ENCODE measurements at regions not wholly inside any gene's neighbourhood (a gene's known extent, or its start where the extent isn't known, plus 50 kb on each side); places are given as distances from the start of the nearest gene placed in this dataset.
A peak's percentile ranks its signal among the peaks of the same experiment; 100 is the strongest.

DNA sequence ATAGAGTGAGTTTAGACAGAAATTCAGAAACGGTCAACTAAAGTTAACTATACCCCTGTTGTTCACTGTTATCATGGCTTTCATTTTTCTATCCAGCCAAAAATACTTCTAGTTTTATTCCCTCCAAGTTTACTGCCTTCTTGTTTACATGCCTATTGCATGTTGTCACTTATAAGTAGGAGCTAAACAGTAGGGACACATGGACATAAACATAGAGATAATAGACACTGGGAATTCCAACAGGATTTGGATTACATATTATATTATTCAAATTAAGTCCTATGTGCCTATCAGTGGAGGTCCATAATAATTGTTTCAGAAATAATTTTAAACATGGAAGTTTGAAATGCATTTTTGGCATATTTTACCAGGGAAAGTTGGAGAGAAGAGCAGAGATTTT, 269.1 kb upstream of the ZNF717 start:
- H3K9me3 ChIP-seq (ENCODE audit: control insufficient read depth, insufficient read depth, low read length) = no peaks in the 10 kb centered on the region
- ChIA-PET POLR2A (no interaction called here), CTCF (interaction anchor here (3.6 kb wide), 1 partner anchor 9 kb away, joined by 25 read pairs; no protein-coding TSS in a partner anchor)
- no peak for DNase-seq (ENCODE audit: low read depth, low spot score)
- no peaks in the 10 kb centered on the region for H3K27me3 ChIP-seq (ENCODE audit: control insufficient read depth, insufficient read depth, low read length)
- H3K27ac ChIP-seq (ENCODE audit: low read depth, low read length) = no peak overlapping the region
- H3K4me3 ChIP-seq (ENCODE audit: low read depth, low read length) = no peak overlapping the region
- TF ChIP-seq, protein P1, sequence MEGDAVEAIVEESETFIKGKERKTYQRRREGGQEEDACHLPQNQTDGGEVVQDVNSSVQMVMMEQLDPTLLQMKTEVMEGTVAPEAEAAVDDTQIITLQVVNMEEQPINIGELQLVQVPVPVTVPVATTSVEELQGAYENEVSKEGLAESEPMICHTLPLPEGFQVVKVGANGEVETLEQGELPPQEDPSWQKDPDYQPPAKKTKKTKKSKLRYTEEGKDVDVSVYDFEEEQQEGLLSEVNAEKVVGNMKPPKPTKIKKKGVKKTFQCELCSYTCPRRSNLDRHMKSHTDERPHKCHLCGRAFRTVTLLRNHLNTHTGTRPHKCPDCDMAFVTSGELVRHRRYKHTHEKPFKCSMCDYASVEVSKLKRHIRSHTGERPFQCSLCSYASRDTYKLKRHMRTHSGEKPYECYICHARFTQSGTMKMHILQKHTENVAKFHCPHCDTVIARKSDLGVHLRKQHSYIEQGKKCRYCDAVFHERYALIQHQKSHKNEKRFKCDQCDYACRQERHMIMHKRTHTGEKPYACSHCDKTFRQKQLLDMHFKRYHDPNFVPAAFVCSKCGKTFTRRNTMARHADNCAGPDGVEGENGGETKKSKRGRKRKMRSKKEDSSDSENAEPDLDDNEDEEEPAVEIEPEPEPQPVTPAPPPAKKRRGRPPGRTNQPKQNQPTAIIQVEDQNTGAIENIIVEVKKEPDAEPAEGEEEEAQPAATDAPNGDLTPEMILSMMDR (IDR thresholded peaks at IDR 0.05; ENCODE audit: low read depth, low read length) = no peak

DNA sequence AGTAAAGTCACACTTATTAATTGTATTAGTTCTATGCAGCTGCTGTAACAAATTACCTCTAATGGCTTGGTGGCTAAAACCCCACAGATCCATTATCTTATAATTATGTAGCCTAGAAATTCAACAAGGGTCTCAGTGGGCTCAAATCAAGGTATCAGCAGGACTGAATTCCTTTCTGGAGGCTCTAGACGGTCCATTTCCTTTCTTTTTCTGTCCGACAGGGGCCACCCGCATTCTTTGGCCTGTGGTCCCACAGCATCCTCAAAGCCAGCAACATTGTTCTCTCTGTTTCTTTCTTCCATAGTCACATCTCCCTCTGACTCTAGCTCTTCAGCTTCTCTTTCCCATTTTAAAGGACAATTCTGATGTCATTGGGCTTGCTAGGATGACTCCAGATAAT, 276.3 kb upstream of the ZNF717 start:
- ChIA-PET POLR2A (no interaction called here), CTCF (interaction anchor here (0.6 kb wide), 1 partner anchor 105 kb away, joined by 3 read pairs; no protein-coding TSS in a partner anchor)
- no peaks in the 10 kb centered on the region for H3K27me3 ChIP-seq (ENCODE audit: control insufficient read depth, insufficient read depth, low read length)
- H3K27ac ChIP-seq (ENCODE audit: low read depth, low read length) = no peak overlapping the region
- TF ChIP-seq, protein P1 (IDR thresholded peaks at IDR 0.05; ENCODE audit: low read depth, low read length) = no peak
- H3K9me3 ChIP-seq (ENCODE audit: control insufficient read depth, insufficient read depth, low read length) = no peaks in the 10 kb centered on the region
- DNase-seq (ENCODE audit: low read depth, low spot score) = no peak
- H3K4me3 ChIP-seq (ENCODE audit: low read depth, low read length) = no peak overlapping the region

DNA sequence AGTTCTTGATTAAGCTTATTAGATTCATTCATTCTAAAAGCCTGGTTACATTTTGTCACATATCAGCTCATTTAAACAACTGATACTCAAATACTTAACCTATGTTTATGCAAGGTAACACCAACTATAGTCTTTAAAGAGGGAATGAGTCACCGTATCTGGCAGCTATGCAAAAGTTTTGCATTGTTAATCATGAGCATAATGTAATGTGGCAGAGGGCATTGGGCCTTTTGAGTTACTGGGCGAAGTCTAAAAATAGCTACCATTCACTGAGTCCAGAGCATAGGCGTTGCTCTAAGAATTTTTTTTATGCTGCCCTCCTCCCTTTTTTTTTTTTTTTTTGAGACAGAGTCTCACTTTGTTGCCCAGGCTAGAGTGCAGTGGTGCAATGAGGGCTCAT, 277.7 kb upstream of the ZNF717 start:
- TF ChIP-seq, protein P1 (IDR thresholded peaks at IDR 0.05; ENCODE audit: low read depth, low read length) = no peak
- CTCF ChIA-PET = interaction anchor here (0.6 to 3.0 kb wide), 2 partner anchors 18 to 1256 kb away, joined by 4 to 24 read pairs; no protein-coding TSS in a partner anchor
- Histone ChIP-seq H3K9me3 (ENCODE audit: control insufficient read depth, insufficient read depth, low read length) (no peaks in the 10 kb centered on the region), H3K4me3 (ENCODE audit: low read depth, low read length) (no peak overlapping the region), H3K27ac (ENCODE audit: low read depth, low read length) (no peak overlapping the region), H3K27me3 (ENCODE audit: control insufficient read depth, insufficient read depth, low read length) (no peaks in the 10 kb centered on the region)
- POLR2A ChIA-PET = interaction anchor here (0.6 to 0.7 kb wide), 3 partner anchors 19 to 271 kb away, joined by 3 to 5 read pairs (median 3); no protein-coding TSS in a partner anchor
- DNase-seq (ENCODE audit: low read depth, low spot score) = peak; percentile 59

DNA sequence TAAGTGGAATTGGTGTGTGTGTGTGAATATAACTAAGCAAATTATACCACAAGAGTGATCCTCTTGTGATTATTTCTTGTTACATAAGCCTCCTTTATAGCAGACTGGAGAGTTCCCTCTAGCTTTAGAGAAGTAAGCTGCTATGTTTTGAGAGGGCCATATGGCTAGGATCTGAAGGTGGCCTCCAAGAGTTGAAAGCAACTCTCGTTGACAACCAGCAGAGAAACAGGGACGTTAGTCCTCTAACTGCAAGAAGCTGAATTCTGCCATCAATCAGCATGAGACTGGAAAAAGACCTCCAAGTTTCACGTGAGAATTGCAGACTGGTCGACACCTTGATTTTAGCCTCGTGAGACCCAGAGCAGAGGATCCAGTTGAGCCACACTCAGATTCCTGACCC, 278.5 kb upstream of the ZNF717 start:
- POLR2A ChIA-PET = no interaction called here
- no peaks in the 10 kb centered on the region for H3K9me3 ChIP-seq (ENCODE audit: control insufficient read depth, insufficient read depth, low read length)
- CTCF ChIA-PET = interaction anchor here (1.1 to 3.0 kb wide), 2 partner anchors 13 to 19 kb away, joined by 3 to 24 read pairs; no protein-coding TSS in a partner anchor
- TF ChIP-seq, protein P1 (IDR thresholded peaks at IDR 0.05; ENCODE audit: low read depth, low read length) = no peak
- H3K4me3 ChIP-seq (ENCODE audit: low read depth, low read length) = no peak overlapping the region
- no peak for DNase-seq (ENCODE audit: low read depth, low spot score)
- H3K27me3 ChIP-seq (ENCODE audit: control insufficient read depth, insufficient read depth, low read length) = no peaks in the 10 kb centered on the region
- H3K27ac ChIP-seq (ENCODE audit: low read depth, low read length) = no peak overlapping the region

DNA sequence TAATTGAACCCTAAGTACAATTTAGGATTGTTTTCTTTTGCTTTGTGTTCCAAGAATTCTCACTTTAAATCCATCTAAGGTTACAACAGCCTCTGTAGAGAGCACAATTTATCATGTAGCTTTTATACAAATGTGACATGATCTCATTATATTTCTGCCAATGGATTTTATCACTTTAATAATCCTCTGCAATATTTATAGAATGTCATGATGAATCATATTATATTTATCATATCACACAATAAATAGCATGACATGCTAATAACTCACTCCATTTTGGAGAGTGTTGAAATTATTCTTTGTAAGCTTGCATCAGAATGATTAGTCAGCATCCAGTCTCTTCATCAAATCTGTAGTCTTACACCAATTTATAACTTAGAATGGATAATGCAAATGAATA, 280.6 kb upstream of the ZNF717 start:
- ChIA-PET POLR2A (interaction anchor here (0.6 kb wide), 1 partner anchor 266 kb away, joined by 3 read pairs; no protein-coding TSS in a partner anchor), CTCF (interaction anchor here (2.1 kb wide), 1 partner anchor 21 kb away, joined by 8 read pairs; no protein-coding TSS in a partner anchor)
- Histone ChIP-seq H3K4me3 (ENCODE audit: low read depth, low read length) (no peak overlapping the region), H3K9me3 (ENCODE audit: control insufficient read depth, insufficient read depth, low read length) (no peaks in the 10 kb centered on the region), H3K27ac (ENCODE audit: low read depth, low read length) (no peak overlapping the region), H3K27me3 (ENCODE audit: control insufficient read depth, insufficient read depth, low read length) (no peaks in the 10 kb centered on the region)
- TF ChIP-seq, protein P1 (IDR thresholded peaks at IDR 0.05; ENCODE audit: low read depth, low read length) = no peak
- no peak for DNase-seq (ENCODE audit: low read depth, low spot score)
